T-helper 1 cell treated with Interleukin-12 subunit alpha and Interleukin-12 subunit beta and Interleukin-4 antibody, amounts not matched to agents 30 ng/mL and 1 ng/mL, for 36 hours (primary cell): ENCODE measurements at regions not wholly inside any gene's neighbourhood (a gene's known extent, or its start where the extent isn't known, plus 50 kb on each side); places are given as distances from the start of the nearest gene placed in this dataset.

Experiments
- intact Hi-C: fragments of 100-400 bp; cut with micrococcal nuclease; formaldehyde crosslinking; loops from one replicate; pipeline ENCODE4 v1.15.1; 2024

DNA sequence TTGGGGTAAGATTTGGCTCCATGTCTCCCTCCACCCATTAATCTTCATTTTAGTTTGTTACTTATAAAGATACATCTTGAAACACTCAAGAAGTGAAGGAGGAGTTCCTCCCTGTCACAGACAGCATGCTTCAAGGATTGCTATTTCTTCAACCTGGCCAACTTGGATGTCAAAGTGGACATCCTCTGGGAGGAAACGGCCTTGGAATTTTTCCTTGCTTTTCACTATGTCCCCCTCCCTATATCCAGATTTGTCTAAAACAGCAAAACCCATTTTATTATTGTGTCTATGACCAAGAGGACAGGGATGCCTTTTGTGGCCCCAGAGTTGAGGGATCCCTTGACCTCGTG, 242.9 kb downstream of the LPIN1 start:
- intact Hi-C loops = no loop called here

DNA sequence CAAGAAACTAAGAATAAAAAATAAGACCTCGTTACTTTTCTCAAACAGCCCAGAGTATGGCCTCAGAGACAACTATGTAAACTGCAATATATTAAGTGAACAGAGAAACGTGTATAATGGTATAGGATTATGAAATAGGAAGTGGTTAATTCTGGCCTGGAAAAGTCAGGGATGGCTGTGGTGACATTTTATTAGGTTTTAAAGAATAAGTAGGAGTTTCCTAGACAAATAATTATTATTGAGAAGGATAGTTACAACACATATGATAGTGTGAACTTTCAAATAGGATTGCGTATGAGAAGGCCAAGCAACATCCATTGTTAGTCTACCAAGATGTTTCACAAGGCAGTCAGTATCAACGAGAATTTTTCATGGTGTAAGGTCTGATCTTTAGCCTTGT, 244.1 kb downstream of the LPIN1 start:
- intact Hi-C loops = no loop called here

DNA sequence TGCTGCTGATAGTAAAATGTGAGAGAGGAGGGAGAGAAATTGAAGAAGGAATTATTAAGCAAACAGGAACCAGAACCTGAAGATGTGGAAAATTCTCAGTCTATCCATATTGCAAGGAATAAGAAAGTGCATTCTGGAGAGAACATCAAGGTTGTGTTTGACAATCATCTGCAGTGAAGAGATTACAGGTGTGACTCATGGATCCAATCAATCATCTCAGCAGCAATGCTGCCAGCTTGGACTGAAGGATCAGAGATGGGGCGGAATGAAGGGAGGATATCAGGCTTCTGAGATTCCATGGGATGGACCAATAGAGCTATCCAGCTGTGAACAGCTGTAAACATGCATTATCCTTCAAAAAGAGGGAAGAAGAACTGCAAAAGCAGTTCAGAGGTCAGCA, 247.3 kb downstream of the LPIN1 start:
- intact Hi-C loops = no loop called here

DNA sequence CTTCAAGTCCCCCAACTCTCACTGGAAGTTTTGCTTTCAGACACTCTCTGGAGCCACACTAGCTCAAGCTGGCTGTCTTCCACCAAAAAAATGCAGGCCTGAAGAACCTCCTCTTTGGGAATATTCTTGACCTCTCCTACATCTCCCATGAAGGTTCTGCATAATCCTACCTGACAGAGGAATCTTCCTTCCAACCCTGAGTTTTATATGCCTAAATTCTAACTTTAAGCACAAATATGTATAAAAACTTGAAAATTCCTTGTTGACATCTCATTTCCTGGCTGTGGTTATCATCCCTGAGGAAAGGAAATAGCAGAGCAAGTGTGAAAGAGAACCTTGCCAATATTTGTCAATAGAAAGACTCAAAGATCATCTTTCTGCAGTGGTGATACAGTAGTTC, 249.0 kb downstream of the LPIN1 start:
- intact Hi-C loops = no loop called here

DNA sequence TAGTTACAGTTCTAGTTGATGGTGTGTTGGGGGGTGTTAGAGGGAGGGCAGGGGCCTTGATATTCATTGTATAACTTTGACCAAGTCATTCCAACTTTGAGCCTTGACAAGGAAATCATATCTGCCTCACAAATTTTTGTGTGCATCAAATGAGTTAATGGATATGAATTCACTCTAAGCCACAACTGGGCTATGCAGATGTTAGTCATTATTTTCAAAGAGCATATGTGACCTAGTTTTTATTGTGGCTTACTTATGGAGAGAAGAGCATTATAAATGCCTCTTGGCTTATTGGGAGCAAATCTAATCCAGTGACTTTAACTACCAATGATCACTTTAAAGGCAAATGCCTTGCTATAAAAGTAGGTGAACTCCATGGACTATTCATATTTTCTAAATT, 250.2 kb downstream of the LPIN1 start:
- intact Hi-C loops = no loop called here

DNA sequence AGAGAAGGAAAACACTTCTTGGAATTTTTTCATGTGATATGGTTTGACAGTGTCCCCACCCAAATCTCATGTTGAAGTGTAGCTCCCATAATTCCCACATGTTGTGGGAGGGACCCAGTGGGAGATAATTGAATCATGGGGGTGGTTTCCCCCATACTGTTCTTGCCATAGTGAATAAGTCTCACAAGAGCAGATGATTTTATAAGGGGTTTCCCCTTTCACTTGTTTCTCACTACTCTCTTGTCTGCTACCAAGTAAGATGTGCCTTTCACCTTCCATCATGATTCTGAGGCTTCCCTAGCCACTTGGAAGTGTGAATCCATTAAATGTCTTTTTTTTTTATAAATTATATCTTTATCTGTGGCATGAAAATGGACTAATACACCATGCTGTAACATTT, 250.7 kb downstream of the LPIN1 start:
- intact Hi-C loops = no loop called here

DNA sequence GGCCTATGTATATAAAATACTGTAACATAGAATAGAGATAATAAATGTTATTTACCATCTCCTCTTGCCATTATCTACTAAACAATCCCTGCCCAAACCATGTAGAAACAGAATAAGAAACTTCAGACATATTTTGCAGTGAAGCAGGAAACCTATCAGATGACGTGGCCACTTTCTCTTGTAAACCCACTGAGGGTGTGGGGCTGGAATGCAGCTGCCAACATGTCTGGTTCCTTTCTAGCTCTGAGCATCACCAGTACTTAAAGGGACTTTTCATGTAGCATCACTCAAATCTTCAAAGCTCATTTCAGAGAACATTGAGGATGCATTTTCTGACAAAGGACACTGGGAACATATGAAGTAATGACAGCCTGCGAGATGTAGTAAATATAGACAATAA, 251.8 kb downstream of the LPIN1 start:
- intact Hi-C loops = no loop called here

DNA sequence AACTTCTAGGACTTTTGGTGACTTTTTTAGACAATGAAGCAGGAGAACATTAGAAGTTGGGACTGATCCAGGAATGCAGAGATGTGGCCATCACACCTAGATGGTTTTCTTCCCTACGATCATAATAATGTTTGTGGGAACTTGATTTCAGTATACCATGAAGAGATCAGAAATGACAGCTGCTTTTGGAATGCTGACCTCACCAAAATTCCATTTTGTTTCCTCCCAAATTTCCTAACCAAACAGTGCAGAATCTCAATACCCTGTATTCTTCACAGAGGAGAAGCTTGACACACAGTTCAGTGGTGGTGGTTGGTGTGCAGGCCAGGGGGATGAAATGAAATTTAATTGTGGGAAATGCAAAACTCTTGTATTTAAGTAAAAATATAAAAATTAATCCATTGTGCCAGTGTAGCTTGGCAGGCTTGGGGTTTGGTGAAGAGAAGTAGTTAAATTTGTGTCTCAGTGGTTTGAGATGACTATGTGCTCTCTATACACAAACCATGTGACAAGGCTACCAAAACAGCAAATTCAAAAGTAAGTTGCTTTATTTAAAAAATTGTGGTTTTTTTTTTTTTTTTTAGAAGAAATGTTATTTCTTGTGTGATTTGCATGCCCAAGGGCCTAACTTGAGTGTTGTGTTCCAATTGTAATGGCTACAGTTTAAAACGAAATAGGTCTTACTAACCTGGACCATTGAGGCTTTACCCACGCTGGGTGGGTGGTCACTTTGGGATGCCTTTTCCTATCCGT, 252.4 kb downstream of the LPIN1 start:
- intact Hi-C loops = no loop called here

DNA sequence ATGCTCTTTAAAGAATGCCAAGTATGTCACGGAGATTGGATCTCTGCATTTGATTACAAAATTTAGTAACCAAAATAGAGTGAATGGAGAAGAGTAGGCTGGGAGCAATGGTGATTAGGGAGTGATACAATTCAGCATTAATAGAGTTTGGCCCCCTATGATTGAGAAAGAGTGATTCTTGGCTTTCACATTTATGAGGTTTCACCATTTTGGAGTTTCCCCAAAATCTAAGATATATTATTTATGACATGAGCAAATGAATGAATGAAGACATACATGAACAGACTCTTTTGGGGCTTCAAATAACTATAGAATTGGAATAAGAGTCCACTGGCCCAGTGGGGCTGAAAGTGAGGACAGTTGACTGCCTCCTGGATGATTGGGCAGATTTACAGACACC, 255.2 kb downstream of the LPIN1 start:
- intact Hi-C loops = loop anchor here (10.0 kb wide), 1 partner anchor 853 kb away; no protein-coding TSS in a partner anchor

DNA sequence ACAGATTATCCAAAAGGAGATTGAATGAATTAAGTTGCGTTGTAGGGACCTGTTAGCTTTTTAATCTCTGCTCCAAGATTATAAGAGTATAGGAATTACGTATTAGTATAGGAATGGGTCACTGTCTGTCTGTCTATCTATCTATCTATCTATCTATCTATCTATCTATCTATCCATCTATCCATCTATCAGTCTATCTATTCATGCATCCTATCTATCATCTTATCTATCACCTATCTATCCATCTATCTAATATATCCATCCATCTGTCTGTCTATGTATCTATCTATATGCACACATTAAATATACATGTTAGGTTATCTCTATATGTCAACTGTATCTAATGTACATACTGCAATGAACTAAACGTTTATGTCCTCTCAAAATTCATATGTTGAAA, 255.8 kb downstream of the LPIN1 start:
- intact Hi-C loops = loop anchor here (10.0 kb wide), 1 partner anchor 853 kb away; no protein-coding TSS in a partner anchor

DNA sequence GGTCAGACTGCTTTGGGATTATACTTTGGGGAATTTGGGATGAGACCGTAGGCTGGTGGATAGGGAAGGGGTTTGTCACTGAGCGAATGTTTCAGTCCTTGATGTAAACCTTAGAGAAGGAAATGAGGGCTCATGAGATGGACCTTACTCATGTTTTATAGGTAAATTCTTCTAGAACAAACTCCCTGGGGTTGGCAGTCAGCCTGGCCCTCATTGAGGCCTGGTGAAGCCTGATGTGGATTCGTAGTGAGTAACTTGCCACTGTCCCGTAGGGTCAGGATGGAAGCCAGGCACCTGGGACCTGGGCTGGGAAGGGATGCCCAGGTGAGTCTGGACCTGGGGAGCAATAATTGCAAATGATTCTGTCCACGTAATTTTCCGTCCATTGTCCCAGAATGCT, 258.3 kb downstream of the LPIN1 start:
- intact Hi-C loops = loop anchor here (5.0 to 10.0 kb wide), 2 partner anchors 288 to 850 kb away; no protein-coding TSS in a partner anchor

DNA sequence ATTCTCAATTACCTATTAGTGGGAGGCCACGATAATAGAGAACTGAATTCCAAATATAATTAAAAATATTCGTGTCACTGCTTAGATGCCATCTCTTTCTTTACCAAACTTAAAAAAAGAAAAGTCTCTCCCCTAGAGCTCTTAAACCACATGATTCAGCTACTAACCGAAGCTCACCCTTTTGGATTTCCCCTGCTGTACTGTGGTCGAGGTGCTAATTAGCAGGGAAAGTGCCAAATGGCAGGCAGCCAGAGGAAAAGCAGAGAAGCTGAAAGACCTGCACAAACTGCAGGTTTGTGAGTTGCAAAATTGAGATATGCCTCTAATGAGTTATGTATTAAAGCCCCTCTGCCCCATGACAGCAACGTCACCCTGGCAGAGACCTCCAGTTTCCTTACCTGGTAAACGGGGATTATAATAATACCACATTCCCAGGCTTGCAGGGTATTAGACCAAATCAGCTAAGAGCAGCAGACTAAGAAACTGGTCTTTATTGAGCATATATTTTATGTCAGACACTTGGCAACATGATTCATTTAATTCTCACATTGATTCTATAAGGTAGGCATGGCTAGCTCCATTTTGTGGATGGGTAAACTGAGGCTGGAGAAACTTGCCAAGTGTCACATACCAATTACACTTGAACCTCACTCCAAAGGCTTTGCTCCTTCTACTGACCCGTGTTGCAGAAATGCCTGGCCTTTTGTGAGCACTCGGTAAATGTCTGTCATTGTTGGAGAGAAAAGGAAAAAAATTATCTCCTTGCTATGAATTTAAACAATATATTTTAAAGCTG, 259.7 kb downstream of the LPIN1 start:
- intact Hi-C loops = loop anchor here (1.0 to 10.0 kb wide), 4 partner anchors 176 to 849 kb away; partner anchors contain the start of gene TRIB2

DNA sequence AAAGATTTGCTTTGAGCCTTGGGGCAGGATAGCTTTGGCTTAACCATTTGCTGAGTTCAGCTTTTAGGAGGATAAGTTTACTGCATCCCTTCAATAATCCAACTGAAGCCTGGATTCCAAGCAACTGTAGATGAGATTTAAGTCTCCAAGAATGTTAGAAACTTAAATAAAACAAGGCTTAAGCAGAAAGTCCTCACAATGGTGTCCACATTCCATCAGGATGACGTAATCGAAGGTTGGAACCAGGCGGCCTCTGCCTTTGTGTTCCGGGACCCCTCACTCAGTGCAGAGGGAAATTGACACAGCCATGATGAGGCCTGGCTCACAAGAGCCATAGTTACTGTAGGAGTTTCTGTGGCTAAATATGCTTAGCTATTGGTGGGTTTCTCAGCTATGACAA, 260.4 kb downstream of the LPIN1 start:
- intact Hi-C loops = loop anchor here (1.0 to 10.0 kb wide), 4 partner anchors 177 to 848 kb away; partner anchors contain the start of gene TRIB2

DNA sequence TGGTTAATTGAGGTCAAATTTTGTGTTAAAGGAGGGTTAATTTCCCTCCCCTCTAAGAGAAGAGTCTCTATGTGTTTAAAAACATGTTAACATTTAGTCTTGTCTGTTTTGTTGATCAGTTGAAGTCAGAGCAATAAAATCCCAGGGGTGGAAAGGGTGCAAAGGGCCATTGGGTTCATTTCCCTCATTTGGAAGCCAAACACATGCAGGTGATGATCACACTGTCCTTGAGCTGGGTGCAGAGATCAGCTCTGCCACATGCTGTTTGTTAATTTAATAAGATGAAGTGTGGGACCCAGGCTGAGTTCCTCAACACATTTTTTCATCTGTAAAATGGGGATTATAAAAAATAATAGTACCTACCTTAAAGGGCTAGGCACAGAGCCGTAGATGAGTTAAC, 260.9 kb downstream of the LPIN1 start:
- intact Hi-C loops = loop anchor here (2.0 to 10.0 kb wide), 3 partner anchors 285 to 848 kb away; partner anchors contain the start of gene TRIB2

DNA sequence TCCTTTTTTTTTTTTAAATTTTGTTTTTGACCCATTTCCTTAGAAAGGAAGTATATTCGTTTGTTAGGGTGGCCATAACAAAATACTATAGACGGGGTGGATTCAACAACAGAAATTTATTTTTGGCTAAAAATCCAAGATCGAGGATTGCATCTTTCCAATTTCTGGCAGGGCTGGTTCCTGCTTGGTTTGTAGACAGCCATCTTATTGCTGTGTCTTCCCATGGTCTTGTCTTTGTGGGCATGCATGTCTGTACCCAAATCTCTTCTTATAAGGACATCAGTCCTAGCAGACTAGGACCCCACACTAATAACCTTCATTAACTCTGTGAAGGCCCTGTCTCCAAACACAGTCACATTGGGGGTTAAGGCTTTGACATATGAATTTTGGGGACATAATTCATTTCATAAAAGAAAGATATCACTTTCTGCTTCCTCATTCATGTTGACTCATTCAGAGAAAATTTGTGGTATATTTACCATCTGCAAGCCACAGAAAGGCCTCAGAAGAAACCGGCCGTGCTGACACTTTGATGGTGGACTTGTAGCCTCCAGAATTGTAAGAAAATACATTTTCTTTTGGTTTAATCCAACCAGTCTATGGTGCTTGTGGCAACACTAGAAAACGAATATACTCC, 262.1 kb downstream of the LPIN1 start:
- intact Hi-C loops = loop anchor here (5.0 to 10.0 kb wide), 2 partner anchors 284 to 846 kb away; no protein-coding TSS in a partner anchor

DNA sequence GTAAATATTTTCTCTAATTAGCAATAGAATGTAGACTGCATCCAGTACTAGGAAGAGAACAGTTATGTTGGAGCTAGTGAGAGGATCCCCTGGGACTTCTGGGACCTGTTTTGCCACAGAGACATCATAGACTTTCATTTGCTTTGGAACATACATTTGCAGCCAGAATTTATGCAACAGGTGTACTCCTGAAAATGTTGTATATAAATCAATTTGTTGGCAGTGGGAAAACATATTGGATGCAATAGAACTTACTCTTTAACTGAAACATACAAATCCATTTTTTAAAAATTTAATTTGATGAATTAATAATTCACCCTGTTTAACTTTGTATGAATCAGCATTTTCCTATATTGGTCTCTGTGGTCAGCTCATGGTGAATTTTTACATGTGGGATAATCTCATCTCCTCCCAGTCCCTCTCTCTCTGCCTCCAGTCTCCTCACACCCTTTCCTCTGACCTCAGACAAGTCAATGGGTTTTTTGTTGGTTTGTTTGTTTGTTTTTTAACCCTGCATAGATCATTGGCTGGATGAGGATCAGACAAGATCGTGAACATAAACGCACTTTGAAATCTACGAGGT, 263.0 kb downstream of the LPIN1 start:
- intact Hi-C loops = loop anchor here (5.0 to 10.0 kb wide), 2 partner anchors 283 to 845 kb away; no protein-coding TSS in a partner anchor

DNA sequence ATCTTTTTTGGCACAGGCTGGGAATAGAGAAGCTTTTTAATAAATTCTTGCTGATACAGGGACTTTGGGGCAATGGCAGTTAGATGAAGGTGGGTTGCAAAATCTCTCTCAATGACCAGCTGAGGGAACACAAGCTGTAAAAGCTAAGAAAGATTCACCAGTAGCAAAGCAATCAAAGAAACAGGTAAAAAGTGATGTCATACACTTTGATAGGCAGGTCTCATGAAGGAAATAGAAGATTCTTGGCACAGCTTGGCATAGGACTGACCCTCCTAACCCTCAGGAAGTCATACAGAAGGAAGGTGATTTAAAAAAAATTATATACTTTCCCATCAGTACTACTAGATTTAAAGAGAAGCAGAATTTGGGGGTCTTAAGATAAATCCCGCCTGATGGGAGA, 263.6 kb downstream of the LPIN1 start:
- intact Hi-C loops = no loop called here

DNA sequence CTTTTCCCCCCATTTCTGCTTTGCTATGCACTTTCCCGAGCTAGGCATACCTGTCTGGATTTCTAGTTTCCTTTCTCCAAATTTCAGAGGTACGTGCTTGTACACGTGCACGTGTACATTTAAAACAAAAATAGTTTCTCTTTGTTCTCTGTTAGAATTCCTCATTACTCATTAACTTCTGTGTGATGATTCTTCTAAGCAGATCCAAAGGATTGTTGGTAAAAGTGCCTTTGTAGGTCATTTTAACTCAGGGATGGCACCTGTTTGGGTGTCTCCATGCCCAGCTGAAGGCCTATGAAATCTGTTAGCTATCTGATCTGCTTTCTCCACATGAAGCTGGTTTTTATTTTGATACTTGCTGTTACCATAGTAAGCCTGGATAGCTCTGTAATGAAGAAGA, 264.3 kb downstream of the LPIN1 start:
- intact Hi-C loops = no loop called here

DNA sequence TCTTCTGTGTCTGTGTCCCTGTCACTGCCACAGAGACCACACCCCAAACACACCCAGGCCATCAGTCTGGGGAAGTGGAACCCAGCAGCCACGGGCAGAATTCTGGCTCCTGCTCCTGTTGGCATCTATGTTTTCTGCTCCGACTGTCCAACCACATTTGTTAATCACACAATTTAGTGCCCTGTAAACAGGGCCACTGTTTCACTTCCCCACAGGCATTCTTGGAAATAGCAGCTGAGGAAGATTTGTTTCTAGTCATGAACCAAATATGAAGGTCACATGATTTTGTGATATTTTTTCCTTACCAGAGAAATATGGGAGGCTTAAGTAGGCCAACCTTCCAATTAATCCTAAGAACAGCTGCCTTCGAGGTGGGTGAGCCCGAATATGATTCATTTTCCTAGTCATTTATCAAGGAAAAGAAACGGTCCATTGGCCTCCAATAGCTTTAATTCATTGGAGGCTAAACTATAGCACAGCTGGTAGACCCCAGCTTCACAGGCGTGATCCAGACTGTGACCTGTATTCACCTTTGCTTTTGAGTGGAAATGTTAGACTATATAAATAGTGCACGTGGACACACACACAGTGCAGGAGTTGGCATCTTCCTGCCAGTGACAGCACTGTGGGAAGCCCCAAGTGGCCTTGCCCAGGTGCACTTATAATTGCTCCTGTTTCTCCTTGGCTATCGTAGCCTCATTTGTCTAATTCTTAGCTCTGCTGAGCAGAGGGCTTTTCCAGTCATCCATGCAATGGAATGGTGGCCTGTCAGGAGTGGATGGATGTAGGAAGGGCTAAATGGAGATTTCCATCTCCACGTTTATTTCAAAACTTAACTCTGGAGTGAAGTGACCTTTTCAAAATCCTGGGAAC, 267.9 kb downstream of the LPIN1 start:
- intact Hi-C loops = no loop called here

DNA sequence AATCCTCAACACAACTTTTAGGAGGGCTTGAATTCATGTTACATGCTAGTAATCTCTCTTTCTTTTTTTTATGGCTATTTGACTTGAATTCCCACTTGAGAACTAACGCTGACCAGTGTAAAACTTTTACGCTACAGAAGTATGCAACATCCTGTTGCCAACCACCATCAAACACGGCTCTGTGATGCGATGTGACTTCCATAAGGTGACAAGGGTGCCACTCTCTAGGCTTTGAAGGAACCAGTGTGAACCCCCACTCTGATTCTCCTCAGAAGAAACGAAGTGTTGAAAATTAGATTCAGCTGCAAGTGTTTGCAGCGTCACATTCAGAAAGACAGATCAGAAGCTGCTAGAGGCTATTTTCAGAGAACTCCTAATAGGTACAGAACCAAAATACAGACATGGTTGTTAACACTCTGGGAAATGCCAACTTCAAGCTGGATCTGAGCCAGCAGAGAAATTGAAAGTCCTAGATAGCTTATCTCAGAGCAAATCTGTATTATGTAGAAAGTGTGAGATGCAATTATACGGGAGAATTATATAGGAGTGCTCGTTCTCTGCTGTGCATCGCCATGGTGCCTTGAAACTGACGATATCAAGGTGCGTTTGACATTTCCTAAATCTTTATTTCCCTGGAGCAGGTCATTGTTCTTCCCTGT, 271.2 kb downstream of the LPIN1 start:
- intact Hi-C loops = no loop called here
